MCF 10A (cell line): ENCODE measurements at regions not wholly inside any gene's neighbourhood (a gene's known extent, or its start where the extent isn't known, plus 50 kb on each side); places are given as distances from the start of the nearest gene placed in this dataset.
"Not testable (repeated sequence)": the region's sequence is repeated elsewhere in the genome, so short reads cannot be mapped to it uniquely, and the experiment has no call there.

Experiments
- BruUV-seq: library from RNA; stranded (reverse); fragments of 400-500 nt; replicated peaks from 2 replicates; lab custom pipeline; 2021; lab: Mats Ljungman, UMichigan
- CTCF ChIA-PET: fragments of 300-600 bp; sonication (Branson Sonifier 250); formaldehyde crosslinking; extraction: SDS; loops from one replicate; lab custom pipeline; 2021; ENCODE audit warnings: antibody characterized with exemption, inconsistent platforms; lab: Yijun Ruan, JAX
- POLR2A ChIA-PET: fragments of 300-600, 350-650 bp; sonication (Branson Sonifier 250); formaldehyde crosslinking; extraction: SDS; loops from one replicate; lab custom pipeline; 2020; ENCODE audit warnings: antibody characterized with exemption, inconsistent platforms; lab: Yijun Ruan, JAX
- DNase-seq: peaks from one replicate; pipeline ENCODE4 v3.0.0-alpha.2; 2018; ENCODE audit not compliant: unreplicated experiment
- H3K27ac Mint-ChIP-seq: one replicate; pipeline ENCODE4 v1.8.0; 2022; ENCODE audit warnings: mild to moderate bottlenecking, low read depth, mixed read lengths; ENCODE audit not compliant: unreplicated experiment
- H3K27me3 Mint-ChIP-seq: one replicate; pipeline ENCODE4 v1.8.0; 2022; ENCODE audit warnings: mixed read lengths; ENCODE audit not compliant: insufficient read depth, unreplicated experiment
- H3K36me3 Mint-ChIP-seq: one replicate; pipeline ENCODE4 v1.8.0; 2022; ENCODE audit warnings: mild to moderate bottlenecking, moderate library complexity, mixed read lengths; ENCODE audit not compliant: insufficient read depth, unreplicated experiment
- H3K4me1 Mint-ChIP-seq: one replicate; pipeline ENCODE4 v1.8.0; 2022; ENCODE audit warnings: mixed read lengths; ENCODE audit not compliant: insufficient read depth, unreplicated experiment
- H3K4me3 Mint-ChIP-seq: one replicate; pipeline ENCODE4 v1.8.0; 2022; ENCODE audit warnings: mild to moderate bottlenecking, moderate library complexity, mixed read lengths; ENCODE audit not compliant: unreplicated experiment
- H3K9me3 Mint-ChIP-seq: one replicate; pipeline ENCODE4 v1.8.0; 2022; ENCODE audit warnings: mixed read lengths; ENCODE audit not compliant: unreplicated experiment
- intact Hi-C: fragments of 100-400 bp; cut with micrococcal nuclease; formaldehyde crosslinking; loops from 2 replicates; pipeline ENCODE4 v1.14.1; 2022
- TF ChIP-seq, protein P1 (sequence below): fragments of 200-600 bp; IDR thresholded peaks from one replicate; pipeline ENCODE4 v1.8.0; 2022; ENCODE audit warnings: antibody characterized with exemption, mild to moderate bottlenecking; ENCODE audit not compliant: unreplicated experiment

DNA sequence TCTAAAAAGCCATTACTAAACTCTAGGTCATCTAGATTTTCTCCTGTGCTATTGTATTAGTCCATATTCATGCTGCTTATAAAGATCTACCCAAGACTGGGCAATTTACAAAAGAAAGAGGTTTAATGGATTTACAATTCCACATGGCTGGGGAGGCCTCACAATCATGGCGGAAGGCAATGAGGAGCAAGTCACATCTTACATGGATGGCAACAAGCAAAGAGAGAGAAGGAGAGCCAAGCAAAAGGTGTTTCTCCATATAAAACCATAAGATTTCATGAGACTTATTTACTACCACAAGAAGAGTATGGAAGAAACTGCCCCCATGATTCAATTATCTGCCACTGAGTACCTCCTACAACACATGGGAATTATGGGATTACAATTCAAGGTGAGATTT is 69.6 kb upstream of the CCDC6 start:
- intact Hi-C loops, DNase-seq, H3K36me3 Mint-ChIP-seq, H3K27me3 Mint-ChIP-seq, H3K4me1 Mint-ChIP-seq, BruUV-seq, CTCF ChIA-PET, H3K9me3 Mint-ChIP-seq, POLR2A ChIA-PET, H3K4me3 Mint-ChIP-seq, H3K27ac Mint-ChIP-seq: not testable (repeated sequence)

DNA sequence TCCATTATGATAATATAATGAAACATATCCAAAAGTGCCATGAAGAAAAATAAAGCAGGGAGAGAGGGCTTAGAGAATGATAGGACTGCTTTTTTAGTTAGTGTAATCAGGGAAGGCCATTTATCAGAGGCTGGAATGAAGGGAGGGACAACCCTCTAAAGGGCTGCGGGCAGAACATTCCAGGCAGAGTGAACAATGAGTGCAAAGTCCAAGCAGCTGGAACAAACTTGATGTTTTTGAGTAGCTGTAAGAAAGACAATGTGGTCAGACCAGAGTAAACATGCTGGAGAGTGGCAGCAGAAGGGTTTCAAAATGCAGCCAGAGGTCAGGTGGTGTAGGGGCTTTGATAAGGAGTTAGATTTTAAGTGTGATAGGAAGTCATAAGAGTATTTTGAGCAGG is 65.6 kb upstream of the CCDC6 start:
- POLR2A ChIA-PET = interaction anchor here (1.0 to 1.2 kb wide), 2 partner anchors 20 to 49 kb away, joined by 3 to 5 read pairs; no protein-coding TSS in a partner anchor
- Mint-ChIP-seq H3K36me3 (no peaks in the 10 kb centered on the region), H3K27ac (no peak overlapping the region), H3K27me3 (no peaks in the 10 kb centered on the region), H3K4me3 (no peak overlapping the region), H3K4me1 (no peaks in the 10 kb centered on the region), H3K9me3 (no peaks in the 10 kb centered on the region)
- intact Hi-C loops = no loop called here
- CTCF ChIA-PET = no interaction called here
- BruUV-seq = no TSS peak
- DNase-seq = peak; percentile 4
- TF ChIP-seq, protein P1, sequence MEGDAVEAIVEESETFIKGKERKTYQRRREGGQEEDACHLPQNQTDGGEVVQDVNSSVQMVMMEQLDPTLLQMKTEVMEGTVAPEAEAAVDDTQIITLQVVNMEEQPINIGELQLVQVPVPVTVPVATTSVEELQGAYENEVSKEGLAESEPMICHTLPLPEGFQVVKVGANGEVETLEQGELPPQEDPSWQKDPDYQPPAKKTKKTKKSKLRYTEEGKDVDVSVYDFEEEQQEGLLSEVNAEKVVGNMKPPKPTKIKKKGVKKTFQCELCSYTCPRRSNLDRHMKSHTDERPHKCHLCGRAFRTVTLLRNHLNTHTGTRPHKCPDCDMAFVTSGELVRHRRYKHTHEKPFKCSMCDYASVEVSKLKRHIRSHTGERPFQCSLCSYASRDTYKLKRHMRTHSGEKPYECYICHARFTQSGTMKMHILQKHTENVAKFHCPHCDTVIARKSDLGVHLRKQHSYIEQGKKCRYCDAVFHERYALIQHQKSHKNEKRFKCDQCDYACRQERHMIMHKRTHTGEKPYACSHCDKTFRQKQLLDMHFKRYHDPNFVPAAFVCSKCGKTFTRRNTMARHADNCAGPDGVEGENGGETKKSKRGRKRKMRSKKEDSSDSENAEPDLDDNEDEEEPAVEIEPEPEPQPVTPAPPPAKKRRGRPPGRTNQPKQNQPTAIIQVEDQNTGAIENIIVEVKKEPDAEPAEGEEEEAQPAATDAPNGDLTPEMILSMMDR = no peak

DNA sequence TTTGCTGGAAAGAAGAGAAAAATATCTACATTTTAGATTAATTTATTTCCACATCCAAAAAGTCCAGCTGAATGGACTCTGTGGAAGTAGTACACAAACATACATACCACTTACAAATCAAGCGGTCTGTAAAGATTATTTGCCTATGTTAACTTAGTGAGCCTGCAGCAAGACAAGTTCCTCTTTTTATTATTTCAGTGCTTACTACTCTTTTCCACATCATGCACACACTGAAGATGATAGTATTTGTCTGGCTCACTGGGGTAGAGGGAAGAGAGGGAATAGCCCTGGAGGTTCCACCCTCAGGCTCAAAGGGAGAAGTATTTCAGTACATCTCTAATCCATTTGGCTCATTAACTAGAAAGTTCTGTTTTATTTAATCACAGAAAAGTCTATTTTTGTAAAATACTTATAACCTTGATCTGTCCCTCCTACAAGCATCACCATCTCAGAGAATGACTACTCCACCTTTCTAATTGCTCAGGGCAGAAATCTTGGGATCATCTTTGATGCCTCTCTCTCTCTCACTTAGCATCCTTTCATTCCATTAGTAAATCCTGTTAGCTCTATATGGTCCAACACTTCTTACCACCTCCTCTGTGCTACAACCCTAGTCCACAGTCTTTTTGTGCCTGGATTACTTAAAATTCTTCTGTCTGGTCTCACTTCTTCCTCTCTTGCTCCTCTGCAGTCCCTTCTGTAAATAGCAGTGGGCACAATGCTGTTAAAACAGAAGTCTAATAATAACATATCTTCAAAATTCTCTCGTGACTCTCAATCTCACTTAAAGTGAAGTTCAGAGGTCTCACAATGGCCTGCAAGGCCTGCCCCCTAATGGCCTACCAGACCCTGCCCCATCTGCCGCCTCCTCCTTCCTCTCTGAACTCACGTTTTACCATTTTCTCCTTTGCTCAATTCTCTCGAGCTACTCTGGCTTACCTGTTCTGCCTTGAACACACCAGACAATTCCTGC is 64.3 kb upstream of the CCDC6 start:
- CTCF ChIA-PET = interaction anchor here (0.5 to 0.7 kb wide), 2 partner anchors 14 to 1899 kb away, joined by 3 to 8 read pairs; no protein-coding TSS in a partner anchor
- POLR2A ChIA-PET = interaction anchor here (1.1 to 1.2 kb wide), 2 partner anchors 21 to 64 kb away, joined by 5 read pairs; partner anchors contain the start of gene CCDC6
- BruUV-seq = no TSS peak
- intact Hi-C loops = no loop called here
- DNase-seq = no peak
- no peak overlapping the region for H3K27ac Mint-ChIP-seq
- H3K36me3 Mint-ChIP-seq = no peaks in the 10 kb centered on the region
- H3K4me3 Mint-ChIP-seq = no peak overlapping the region
- H3K27me3 Mint-ChIP-seq = no peaks in the 10 kb centered on the region
- H3K4me1 Mint-ChIP-seq = peaks cover 4% of the 10 kb centered on the region
- TF ChIP-seq, protein P1 = no peak
- H3K9me3 Mint-ChIP-seq = no peaks in the 10 kb centered on the region

GRCh38 chr10:59968705-59969104 is 62.3 kb upstream of the CCDC6 start:
- Mint-ChIP-seq H3K4me3 (no peak overlapping the region), H3K36me3 (no peaks in the 10 kb centered on the region), H3K27me3 (no peaks in the 10 kb centered on the region), H3K4me1 (peaks cover 9% of the 10 kb centered on the region), H3K9me3 (no peaks in the 10 kb centered on the region), H3K27ac (no peak overlapping the region)
- TF ChIP-seq, protein P1 = no peak
- peak; percentile 8 for DNase-seq
- intact Hi-C loops = no loop called here
- BruUV-seq = no TSS peak
- ChIA-PET CTCF (interaction anchor here (0.9 to 1.7 kb wide), 2 partner anchors 15 to 60 kb away, joined by 4 read pairs; no protein-coding TSS in a partner anchor), POLR2A (interaction anchor here (0.6 to 1.5 kb wide), 3 partner anchors 15 to 790 kb away, joined by 3 to 5 read pairs (median 3); no protein-coding TSS in a partner anchor)
